HEK293 (cell line): ENCODE measurements at regions not wholly inside any gene's neighbourhood (a gene's known extent, or its start where the extent isn't known, plus 50 kb on each side); places are given as distances from the start of the nearest gene placed in this dataset.

ENCODE experiments used
- CTCF ChIA-PET: fragments of 350-600 bp; formaldehyde crosslinking; extraction: SDS; loops from one replicate; lab custom pipeline; 2021; ENCODE audit warnings: antibody characterized with exemption; lab: Yijun Ruan, JAX
- POLR2A ChIA-PET: fragments of 300-600 bp; formaldehyde crosslinking; extraction: SDS; loops from one replicate; lab custom pipeline; 2020; ENCODE audit warnings: antibody characterized with exemption, inconsistent platforms; lab: Yijun Ruan, JAX
- H3K27ac ChIP-seq: fragments of 200-500 bp; sonication (Bioruptor generic); 2 replicates; pipeline ENCODE4 v1.5.1; 2014; ENCODE audit warnings: low read depth, low read length, control low read depth, inconsistent platforms; ENCODE audit errors: extremely low read depth
- H3K36me3 ChIP-seq, 2 experiments: fragments of 200-500 bp in 1 of 2; sonication (Bioruptor generic) in 1 of 2; 1 replicate in 1 of 2; 2 replicates in 1 of 2; pipeline ENCODE4 v1.5.1; 2014 to 2017; ENCODE audit warnings: inconsistent platforms in 2 of 2, low read length in 2 of 2; ENCODE audit not compliant: control insufficient read depth in 2 of 2, insufficient read depth in 1 of 2
- H3K4me1 ChIP-seq: fragments of 200-500 bp; sonication (Bioruptor generic); 2 replicates; pipeline ENCODE4 v1.5.1; 2014; ENCODE audit warnings: mild to moderate bottlenecking, low read length, inconsistent platforms; ENCODE audit not compliant: control insufficient read depth, insufficient read depth
- H3K4me3 ChIP-seq: 2 replicates; pipeline ENCODE4 v1.5.1; 2011; ENCODE audit warnings: low read depth, mild to moderate bottlenecking, control low read depth, low read length, moderate library complexity
- H3K9me3 ChIP-seq: fragments of 200-500 bp; sonication (Bioruptor generic); 2 replicates; pipeline ENCODE4 v1.5.1; 2014; ENCODE audit warnings: low read depth, low read length, inconsistent platforms; ENCODE audit not compliant: control insufficient read depth, insufficient read depth
- BCL11A ChIP-seq: fragments of 450-650 bp; formaldehyde crosslinking; IDR thresholded peaks from 2 replicates; pipeline ENCODE4 v1.5.1; 2016; ENCODE audit warnings: low read depth, missing biosample characterization, missing genetic modification characterization
- HOXD13 ChIP-seq: sonication (generic); formaldehyde crosslinking; IDR thresholded peaks from 2 replicates; pipeline ENCODE4 v1.8.0; 2022; ENCODE audit warnings: missing genetic modification reagents, borderline replicate concordance
- KLF1 ChIP-seq: fragments of 450-650 bp; formaldehyde crosslinking; IDR thresholded peaks from 2 replicates; pipeline ENCODE4 v1.5.1; 2016; ENCODE audit warnings: missing biosample characterization, missing genetic modification characterization
- SCRT1 ChIP-seq: fragments of 450-650 bp; formaldehyde crosslinking; IDR thresholded peaks from 2 replicates; pipeline ENCODE4 v1.5.1; 2016; ENCODE audit warnings: missing biosample characterization, missing genetic modification characterization, borderline replicate concordance
- ZBTB48 ChIP-seq: fragments of 450-650 bp; formaldehyde crosslinking; IDR thresholded peaks from 2 replicates; pipeline ENCODE4 v1.5.1; 2016; ENCODE audit warnings: missing biosample characterization, missing genetic modification characterization
- ZNF157 ChIP-seq: fragments of 450-650 bp; formaldehyde crosslinking; IDR thresholded peaks from 2 replicates; pipeline ENCODE4 v1.5.1; 2016; ENCODE audit warnings: missing biosample characterization, missing genetic modification characterization
- ZNF223 ChIP-seq: fragments of 450-650 bp; formaldehyde crosslinking; IDR thresholded peaks from 2 replicates; pipeline ENCODE4 v1.5.1; 2016; ENCODE audit warnings: missing biosample characterization, missing genetic modification characterization
- ZNF274 ChIP-seq, 2 experiments: fragments of 200-500 bp in 1 of 2; fragments of 450-650 bp in 1 of 2; sonication (Bioruptor generic) in 1 of 2; formaldehyde crosslinking in 1 of 2; IDR thresholded peaks; 2 replicates each; pipeline versions ENCODE4 v1.5.1 to v1.6.1; 2014 to 2016; ENCODE audit warnings: borderline replicate concordance in 1 of 2, inconsistent platforms in 1 of 2, low read length in 1 of 2, missing biosample characterization in 1 of 2, missing genetic modification characterization in 1 of 2
- ZNF521 ChIP-seq: fragments of 450-650 bp; formaldehyde crosslinking; IDR thresholded peaks from 2 replicates; pipeline ENCODE4 v1.5.1; 2017; ENCODE audit warnings: missing biosample characterization, mild to moderate bottlenecking, missing genetic modification characterization
- ZNF544 ChIP-seq: fragments of 450-650 bp; formaldehyde crosslinking; IDR thresholded peaks from 2 replicates; pipeline ENCODE4 v1.5.0; 2017; ENCODE audit warnings: missing biosample characterization, missing genetic modification characterization
- ZNF555 ChIP-seq: fragments of 450-650 bp; formaldehyde crosslinking; conservative IDR thresholded peaks from 2 replicates; pipeline ENCODE4 v1.5.1; 2017; ENCODE audit warnings: missing biosample characterization, mild to moderate bottlenecking, missing genetic modification characterization, inconsistent platforms
- ZNF623 ChIP-seq: fragments of 450-650 bp; formaldehyde crosslinking; IDR thresholded peaks from 2 replicates; pipeline ENCODE4 v1.5.1; 2016; ENCODE audit warnings: missing biosample characterization, missing genetic modification characterization
- TF ChIP-seq, protein P1 (sequence below): fragments of 450-650 bp; formaldehyde crosslinking; IDR thresholded peaks from 2 replicates; pipeline ENCODE4 v1.5.1; 2016; ENCODE audit warnings: missing biosample characterization, missing genetic modification characterization
- TF ChIP-seq, protein P2 (sequence below): fragments of 450-650 bp; formaldehyde crosslinking; IDR thresholded peaks from 2 replicates; pipeline ENCODE4 v1.5.1; 2016; ENCODE audit warnings: missing biosample characterization, missing genetic modification characterization
- TF ChIP-seq, protein P3 (sequence below): fragments of 450-650 bp; formaldehyde crosslinking; IDR thresholded peaks from 2 replicates; pipeline ENCODE4 v1.5.1; 2016; ENCODE audit warnings: missing biosample characterization, missing genetic modification characterization
- TF ChIP-seq, protein P4 (sequence below): fragments of 450-650 bp; formaldehyde crosslinking; IDR thresholded peaks from 2 replicates; pipeline ENCODE4 v1.5.1; 2017; ENCODE audit warnings: missing biosample characterization, missing genetic modification characterization
- TF ChIP-seq, protein P5 (sequence below): fragments of 450-650 bp; formaldehyde crosslinking; IDR thresholded peaks from 2 replicates; pipeline ENCODE4 v1.5.1; 2016; ENCODE audit warnings: missing biosample characterization, missing genetic modification characterization
- TF ChIP-seq, protein P6 (sequence below): fragments of 450-650 bp; formaldehyde crosslinking; IDR thresholded peaks from 2 replicates; pipeline ENCODE4 v1.5.1; 2016; ENCODE audit warnings: missing biosample characterization, missing genetic modification characterization

DNA sequence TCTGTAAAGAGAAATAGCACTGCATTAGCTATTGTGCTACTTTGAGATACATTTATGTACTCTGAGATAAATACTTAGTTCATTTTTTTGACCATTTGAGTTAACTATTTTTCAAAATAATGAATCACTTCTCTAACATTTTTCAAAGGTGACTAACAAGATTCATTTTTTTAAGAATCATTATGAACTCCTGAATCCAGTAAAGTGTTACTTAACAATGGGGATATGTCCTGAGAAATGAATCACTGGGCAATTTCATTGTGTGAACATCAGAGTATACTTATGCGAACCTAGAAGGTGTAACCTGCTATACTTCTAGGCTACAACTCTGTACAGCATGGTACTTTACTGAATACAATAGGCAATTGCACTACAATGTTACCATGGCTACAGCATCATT lies 355.8 kb downstream of the ARL6IP6 start (continued):
- TF ChIP-seq, protein P1, sequence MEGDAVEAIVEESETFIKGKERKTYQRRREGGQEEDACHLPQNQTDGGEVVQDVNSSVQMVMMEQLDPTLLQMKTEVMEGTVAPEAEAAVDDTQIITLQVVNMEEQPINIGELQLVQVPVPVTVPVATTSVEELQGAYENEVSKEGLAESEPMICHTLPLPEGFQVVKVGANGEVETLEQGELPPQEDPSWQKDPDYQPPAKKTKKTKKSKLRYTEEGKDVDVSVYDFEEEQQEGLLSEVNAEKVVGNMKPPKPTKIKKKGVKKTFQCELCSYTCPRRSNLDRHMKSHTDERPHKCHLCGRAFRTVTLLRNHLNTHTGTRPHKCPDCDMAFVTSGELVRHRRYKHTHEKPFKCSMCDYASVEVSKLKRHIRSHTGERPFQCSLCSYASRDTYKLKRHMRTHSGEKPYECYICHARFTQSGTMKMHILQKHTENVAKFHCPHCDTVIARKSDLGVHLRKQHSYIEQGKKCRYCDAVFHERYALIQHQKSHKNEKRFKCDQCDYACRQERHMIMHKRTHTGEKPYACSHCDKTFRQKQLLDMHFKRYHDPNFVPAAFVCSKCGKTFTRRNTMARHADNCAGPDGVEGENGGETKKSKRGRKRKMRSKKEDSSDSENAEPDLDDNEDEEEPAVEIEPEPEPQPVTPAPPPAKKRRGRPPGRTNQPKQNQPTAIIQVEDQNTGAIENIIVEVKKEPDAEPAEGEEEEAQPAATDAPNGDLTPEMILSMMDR (tag by site-specific recombination) = no peak
- TF ChIP-seq ZBTB48 (no peak), ZNF623 (tag by site-specific recombination) (no peak), ZNF555 (tag by site-specific recombination) (no peak), SCRT1 (no peak)
- TF ChIP-seq, all 188 proteins: peak for 0

DNA sequence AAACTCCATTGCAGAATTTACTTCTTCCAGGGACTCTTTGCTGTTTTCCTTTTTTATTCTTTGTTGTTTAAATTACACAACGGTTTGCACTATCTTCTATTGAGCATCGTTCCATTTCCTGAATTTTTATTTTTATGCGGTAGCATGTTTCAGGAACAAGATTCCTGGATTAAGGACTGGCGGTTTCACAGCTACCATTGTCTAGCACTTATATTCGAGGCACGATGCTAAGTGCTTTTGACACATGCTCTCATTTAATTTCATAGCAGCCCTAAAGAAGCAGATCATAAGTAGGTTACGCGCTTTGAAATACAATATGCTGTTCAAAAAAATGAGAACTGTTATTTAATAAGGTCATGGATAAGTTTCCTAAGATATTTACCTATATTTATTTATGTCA lies 354.4 kb downstream of the ARL6IP6 start:
- POLR2A ChIA-PET = no interaction called here
- Histone ChIP-seq H3K27ac (no peak overlapping the region), H3K4me3 (no peak overlapping the region), H3K4me1 (no peaks in the 10 kb centered on the region), H3K36me3 (no peaks in the 10 kb centered on the region), H3K9me3 (no peaks in the 10 kb centered on the region)
- TF ChIP-seq, protein P2, sequence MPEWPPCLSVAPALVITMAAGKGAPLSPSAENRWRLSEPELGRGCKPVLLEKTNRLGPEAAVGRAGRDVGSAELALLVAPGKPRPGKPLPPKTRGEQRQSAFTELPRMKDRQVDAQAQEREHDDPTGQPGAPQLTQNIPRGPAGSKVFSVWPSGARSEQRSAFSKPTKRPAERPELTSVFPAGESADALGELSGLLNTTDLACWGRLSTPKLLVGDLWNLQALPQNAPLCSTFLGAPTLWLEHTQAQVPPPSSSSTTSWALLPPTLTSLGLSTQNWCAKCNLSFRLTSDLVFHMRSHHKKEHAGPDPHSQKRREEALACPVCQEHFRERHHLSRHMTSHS = no peak
- TF ChIP-seq ZNF157 (tag by site-specific recombination) (no peak), BCL11A (no peak), ZNF274 (IDR thresholded peaks at IDR 0.05; ENCODE audit: low read length) (no peak), ZNF274 (tag by site-specific recombination; IDR thresholded peaks at IDR 0.05; ENCODE audit: borderline replicate concordance) (no peak), ZNF223 (no peak), HOXD13 (CRISPR knock-in tag) (no peak), KLF1 (tag by site-specific recombination) (no peak), ZNF544 (tag by site-specific recombination) (no peak), ZNF521 (tag by site-specific recombination) (no peak)
- TF ChIP-seq, protein P3, sequence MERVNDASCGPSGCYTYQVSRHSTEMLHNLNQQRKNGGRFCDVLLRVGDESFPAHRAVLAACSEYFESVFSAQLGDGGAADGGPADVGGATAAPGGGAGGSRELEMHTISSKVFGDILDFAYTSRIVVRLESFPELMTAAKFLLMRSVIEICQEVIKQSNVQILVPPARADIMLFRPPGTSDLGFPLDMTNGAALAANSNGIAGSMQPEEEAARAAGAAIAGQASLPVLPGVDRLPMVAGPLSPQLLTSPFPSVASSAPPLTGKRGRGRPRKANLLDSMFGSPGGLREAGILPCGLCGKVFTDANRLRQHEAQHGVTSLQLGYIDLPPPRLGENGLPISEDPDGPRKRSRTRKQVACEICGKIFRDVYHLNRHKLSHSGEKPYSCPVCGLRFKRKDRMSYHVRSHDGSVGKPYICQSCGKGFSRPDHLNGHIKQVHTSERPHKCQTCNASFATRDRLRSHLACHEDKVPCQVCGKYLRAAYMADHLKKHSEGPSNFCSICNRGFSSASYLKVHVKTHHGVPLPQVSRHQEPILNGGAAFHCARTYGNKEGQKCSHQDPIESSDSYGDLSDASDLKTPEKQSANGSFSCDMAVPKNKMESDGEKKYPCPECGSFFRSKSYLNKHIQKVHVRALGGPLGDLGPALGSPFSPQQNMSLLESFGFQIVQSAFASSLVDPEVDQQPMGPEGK = no peak
- TF ChIP-seq, protein P4, sequence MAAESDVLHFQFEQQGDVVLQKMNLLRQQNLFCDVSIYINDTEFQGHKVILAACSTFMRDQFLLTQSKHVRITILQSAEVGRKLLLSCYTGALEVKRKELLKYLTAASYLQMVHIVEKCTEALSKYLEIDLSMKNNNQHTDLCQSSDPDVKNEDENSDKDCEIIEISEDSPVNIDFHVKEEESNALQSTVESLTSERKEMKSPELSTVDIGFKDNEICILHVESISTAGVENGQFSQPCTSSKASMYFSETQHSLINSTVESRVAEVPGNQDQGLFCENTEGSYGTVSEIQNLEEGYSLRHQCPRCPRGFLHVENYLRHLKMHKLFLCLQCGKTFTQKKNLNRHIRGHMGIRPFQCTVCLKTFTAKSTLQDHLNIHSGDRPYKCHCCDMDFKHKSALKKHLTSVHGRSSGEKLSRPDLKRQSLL (tag by site-specific recombination) = no peak
- TF ChIP-seq, protein P5, sequence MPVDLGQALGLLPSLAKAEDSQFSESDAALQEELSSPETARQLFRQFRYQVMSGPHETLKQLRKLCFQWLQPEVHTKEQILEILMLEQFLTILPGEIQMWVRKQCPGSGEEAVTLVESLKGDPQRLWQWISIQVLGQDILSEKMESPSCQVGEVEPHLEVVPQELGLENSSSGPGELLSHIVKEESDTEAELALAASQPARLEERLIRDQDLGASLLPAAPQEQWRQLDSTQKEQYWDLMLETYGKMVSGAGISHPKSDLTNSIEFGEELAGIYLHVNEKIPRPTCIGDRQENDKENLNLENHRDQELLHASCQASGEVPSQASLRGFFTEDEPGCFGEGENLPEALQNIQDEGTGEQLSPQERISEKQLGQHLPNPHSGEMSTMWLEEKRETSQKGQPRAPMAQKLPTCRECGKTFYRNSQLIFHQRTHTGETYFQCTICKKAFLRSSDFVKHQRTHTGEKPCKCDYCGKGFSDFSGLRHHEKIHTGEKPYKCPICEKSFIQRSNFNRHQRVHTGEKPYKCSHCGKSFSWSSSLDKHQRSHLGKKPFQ (tag by site-specific recombination) = no peak
- TF ChIP-seq, protein P6, sequence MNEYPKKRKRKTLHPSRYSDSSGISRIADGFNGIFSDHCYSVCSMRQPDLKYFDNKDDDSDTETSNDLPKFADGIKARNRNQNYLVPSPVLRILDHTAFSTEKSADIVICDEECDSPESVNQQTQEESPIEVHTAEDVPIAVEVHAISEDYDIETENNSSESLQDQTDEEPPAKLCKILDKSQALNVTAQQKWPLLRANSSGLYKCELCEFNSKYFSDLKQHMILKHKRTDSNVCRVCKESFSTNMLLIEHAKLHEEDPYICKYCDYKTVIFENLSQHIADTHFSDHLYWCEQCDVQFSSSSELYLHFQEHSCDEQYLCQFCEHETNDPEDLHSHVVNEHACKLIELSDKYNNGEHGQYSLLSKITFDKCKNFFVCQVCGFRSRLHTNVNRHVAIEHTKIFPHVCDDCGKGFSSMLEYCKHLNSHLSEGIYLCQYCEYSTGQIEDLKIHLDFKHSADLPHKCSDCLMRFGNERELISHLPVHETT (tag by site-specific recombination) = no peak
- CTCF ChIA-PET = interaction anchor here (0.6 kb wide), 1 partner anchor 1035 kb away, joined by 4 read pairs; no protein-coding TSS in a partner anchor
